ENCODE measurements at regions not wholly inside any gene's neighbourhood (a gene's known extent, or its start where the extent isn't known, plus 50 kb on each side); places are given as distances from the start of the nearest gene placed in this dataset.

GRCh38 chr3:132228923-132229322 is 88.3 kb upstream of the ACP3 start:
- in situ Hi-C loops (cut with MboI; ENCODE audit: low pct_unique_long_range_greater_than_20kb, low sequenced_read_pairs, unreplicated experiment) = no loop called here
- no peak for TF ChIP-seq CTCF (IDR thresholded peaks at IDR 0.05; ENCODE audit: extremely low read depth, insufficient read depth, missing control alignments)
- DNase-seq (ENCODE audit: low spot score) = no peak

- no peak for TF ChIP-seq CTCF (IDR thresholded peaks at IDR 0.05; ENCODE audit: extremely low read depth, insufficient read depth, missing control alignments)
- DNase-seq (ENCODE audit: low spot score) = no peak
Measured at GRCh38 chr3:132229641-132230040, 87.6 kb upstream of the ACP3 start.

GRCh38 chr3:132230156-132231000 is 86.8 kb upstream of the ACP3 start:
- no peak for DNase-seq (ENCODE audit: low spot score)
- in situ Hi-C loops (cut with MboI; ENCODE audit: low pct_unique_long_range_greater_than_20kb, low sequenced_read_pairs, unreplicated experiment) = no loop called here
- TF ChIP-seq CTCF (IDR thresholded peaks at IDR 0.05; ENCODE audit: extremely low read depth, insufficient read depth, missing control alignments) = no peak

More at GRCh38 chr3:132229641-132230040, 87.6 kb upstream of the ACP3 start:
- in situ Hi-C loops (cut with MboI; ENCODE audit: low pct_unique_long_range_greater_than_20kb, low sequenced_read_pairs, unreplicated experiment) = no loop called here

- no peak for DNase-seq (ENCODE audit: low spot score)
- TF ChIP-seq CTCF (IDR thresholded peaks at IDR 0.05; ENCODE audit: extremely low read depth, insufficient read depth, missing control alignments) = no peak
- in situ Hi-C loops (cut with MboI; ENCODE audit: low pct_unique_long_range_greater_than_20kb, low sequenced_read_pairs, unreplicated experiment) = no loop called here
Measured at GRCh38 chr3:132231633-132232032, 85.6 kb upstream of the ACP3 start.

- TF ChIP-seq CTCF (IDR thresholded peaks at IDR 0.05; ENCODE audit: extremely low read depth, insufficient read depth, missing control alignments) = no peak
- DNase-seq (ENCODE audit: low spot score) = no peak
- in situ Hi-C loops (cut with MboI; ENCODE audit: low pct_unique_long_range_greater_than_20kb, low sequenced_read_pairs, unreplicated experiment) = no loop called here
Measured at GRCh38 chr3:132232231-132232792, 84.9 kb upstream of the ACP3 start.

GRCh38 chr3:132236701-132237651 is 80.2 kb upstream of the ACP3 start:
- TF ChIP-seq CTCF (IDR thresholded peaks at IDR 0.05; ENCODE audit: extremely low read depth, insufficient read depth, missing control alignments) = no peak
- DNase-seq (ENCODE audit: low spot score) = no peak
- in situ Hi-C loops (cut with MboI; ENCODE audit: low pct_unique_long_range_greater_than_20kb, low sequenced_read_pairs, unreplicated experiment) = no loop called here
